HG03354 (cell line): ENCODE measurements at regions not wholly inside any gene's neighbourhood (a gene's known extent, or its start where the extent isn't known, plus 50 kb on each side); places are given as distances from the start of the nearest gene placed in this dataset.
A peak's percentile ranks its signal among the peaks of the same experiment; 100 is the strongest.

Experiments
- ATAC-seq: cut with Tn5 transposase; IDR thresholded peaks from one replicate; pipeline ENCODE4 v1.9.1; 2021; ENCODE audit warnings: mild to moderate bottlenecking; ENCODE audit not compliant: unreplicated experiment, poor library complexity, severe bottlenecking

GRCh38 chr15:70266412-70267121 lies 168.8 kb upstream of the TLE3 start:
- ATAC-seq, result no peak

GRCh38 chr15:70265986-70266385 lies 168.3 kb upstream of the TLE3 start:
- no peak for ATAC-seq

- no peak for ATAC-seq
These were observed 167.8 kb upstream of the TLE3 start for GRCh38 chr15:70265466-70265978.

DNA sequence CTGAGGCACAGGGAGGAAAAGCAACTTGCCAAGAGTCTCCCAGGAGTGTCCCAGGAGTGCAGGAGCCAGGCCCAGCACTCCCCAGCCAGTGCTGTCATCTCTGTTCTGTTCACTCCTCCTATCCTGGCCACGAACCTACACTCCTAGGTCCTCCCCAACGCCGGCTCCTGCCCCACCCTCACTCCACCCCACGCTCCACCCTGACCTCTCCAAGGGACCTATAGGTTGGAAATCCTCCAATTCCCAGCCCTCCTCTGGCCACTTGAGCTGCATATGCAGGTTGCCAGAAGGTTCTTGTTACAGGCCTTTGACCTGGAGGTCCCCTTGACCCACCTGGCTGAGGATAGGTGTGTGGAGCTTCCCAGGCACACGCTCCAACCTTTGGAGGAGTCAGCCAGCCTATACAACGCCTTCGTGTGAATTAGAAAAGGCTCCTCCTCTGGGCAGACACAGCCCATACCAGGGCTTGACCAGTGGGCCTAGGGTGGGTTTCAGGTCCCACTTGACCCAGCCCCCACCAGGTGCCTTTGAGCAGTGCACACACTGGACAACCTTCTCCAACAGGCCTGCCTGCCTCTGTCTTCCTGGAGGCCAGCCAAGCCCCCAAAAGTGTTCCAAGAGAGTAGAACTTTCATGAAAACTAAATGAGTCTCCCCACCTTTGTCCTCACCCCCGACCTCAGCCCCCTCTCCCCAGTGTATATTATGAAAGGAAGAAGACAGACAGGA lies 167.2 kb upstream of the TLE3 start:
- no peak for ATAC-seq

DNA sequence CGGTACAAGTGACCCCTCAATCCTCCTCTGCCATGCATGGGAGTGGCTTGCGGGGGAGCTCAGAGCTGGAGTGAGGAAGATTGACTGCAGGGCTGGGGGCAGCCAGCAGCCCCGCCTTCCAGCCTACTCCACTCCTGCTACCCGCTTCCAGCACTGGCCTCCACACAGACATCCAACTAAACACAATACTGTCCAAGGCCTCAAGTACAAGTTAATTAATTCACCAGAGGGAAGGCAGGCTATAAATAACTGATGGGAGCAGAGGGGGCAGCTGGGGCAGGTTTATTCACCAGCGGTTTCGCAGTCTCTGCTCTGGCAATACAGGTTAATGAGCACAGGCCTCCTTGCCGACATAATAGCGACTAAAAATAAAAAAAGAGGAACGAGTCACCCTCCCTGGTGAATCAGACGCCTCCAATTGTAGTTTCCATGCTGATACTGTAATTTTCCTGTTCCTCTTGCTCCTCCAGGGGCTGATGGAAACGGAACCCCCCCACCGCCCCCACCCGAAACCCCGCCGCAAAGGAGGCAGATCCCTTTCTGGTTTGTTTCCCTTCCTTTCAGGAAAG lies 166.4 kb upstream of the TLE3 start:
- no peak for ATAC-seq

GRCh38 chr15:70262591-70263274 lies 165.0 kb upstream of the TLE3 start:
- ATAC-seq, result no peak

GRCh38 chr15:70262171-70262570 lies 164.5 kb upstream of the TLE3 start:
- ATAC-seq, result no peak

DNA sequence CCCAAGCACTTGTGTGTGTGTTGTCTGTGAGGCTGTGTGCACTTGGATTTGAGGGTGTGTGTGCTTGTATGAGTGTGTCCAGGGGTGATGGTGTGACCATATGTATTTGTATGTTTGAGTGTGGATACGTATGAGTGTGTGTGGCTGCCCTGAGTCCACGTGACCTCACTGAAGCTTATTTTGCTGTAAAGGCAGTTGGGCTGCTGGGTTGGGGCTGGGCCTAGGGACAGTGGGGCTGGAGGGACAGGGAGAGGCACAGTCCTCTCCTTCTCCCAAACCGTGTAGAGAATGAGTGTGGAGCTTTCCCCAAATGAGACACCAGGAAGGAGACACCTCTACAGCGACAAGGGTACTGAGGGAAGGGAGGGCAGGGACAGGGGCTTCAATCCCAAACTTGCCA lies 163.4 kb upstream of the TLE3 start:
- no peak for ATAC-seq

GRCh38 chr15:70260580-70260979 lies 162.9 kb upstream of the TLE3 start:
- ATAC-seq, result no peak

- ATAC-seq, result no peak
These were observed 162.2 kb upstream of the TLE3 start for GRCh38 chr15:70259640-70260508.

DNA sequence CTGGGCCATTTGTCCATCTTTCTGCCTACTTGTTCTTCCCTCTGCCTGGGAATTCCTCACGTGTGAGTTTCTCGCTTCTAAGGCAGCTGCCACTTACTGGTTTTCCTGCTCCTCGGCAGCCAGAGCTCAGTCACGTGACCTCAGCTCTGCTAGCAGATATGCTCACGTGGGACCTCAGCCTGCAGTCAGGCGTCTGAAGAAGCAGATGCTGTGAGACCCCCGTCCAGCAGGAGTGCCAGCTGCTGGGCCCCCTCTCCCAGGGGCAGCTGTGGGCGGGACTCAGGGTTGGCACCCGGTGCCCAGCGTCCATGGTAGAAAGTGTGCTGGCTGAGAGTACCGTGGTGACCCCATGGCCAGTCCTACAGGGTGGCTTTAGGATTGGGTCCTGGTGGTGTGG lies 161.3 kb upstream of the TLE3 start:
- ATAC-seq, result peak; percentile 27

DNA sequence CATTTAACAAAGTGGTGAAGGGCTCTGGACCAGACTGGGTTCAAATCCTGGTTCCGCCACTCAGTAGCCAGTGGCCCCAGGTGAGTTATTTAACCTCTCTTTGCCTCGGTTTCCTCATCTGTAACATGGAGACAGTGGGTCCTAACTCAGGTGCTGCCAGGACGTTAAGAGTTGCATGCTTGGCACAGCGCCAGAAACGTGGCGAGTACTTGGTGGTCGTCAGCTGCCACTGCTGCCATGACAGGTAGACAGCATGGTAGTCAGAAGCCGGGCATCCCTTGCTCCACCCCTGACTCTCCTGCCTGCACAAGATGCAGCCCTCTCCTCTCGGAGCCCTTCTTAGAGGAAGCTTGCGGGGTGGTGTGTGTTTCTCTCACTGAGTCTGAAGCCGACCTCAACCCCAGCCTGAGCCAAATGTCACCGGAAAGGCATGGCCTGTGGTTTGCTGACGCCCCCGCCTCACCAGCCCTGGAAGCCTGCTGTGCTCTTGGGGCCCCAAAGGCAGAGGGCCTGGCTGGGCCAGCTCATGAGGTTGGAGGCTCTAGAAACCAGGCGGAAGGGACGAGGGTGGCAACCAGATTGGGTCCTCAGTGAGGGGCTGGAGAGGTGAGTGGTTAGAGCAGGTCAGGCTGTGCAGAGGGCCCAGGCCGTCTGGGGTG lies 160.8 kb upstream of the TLE3 start:
- ATAC-seq, result peak; percentile 45

- ATAC-seq, result no peak
These were observed 160.0 kb upstream of the TLE3 start for GRCh38 chr15:70257573-70258248.

- ATAC-seq, result no peak
These were observed 159.3 kb upstream of the TLE3 start for GRCh38 chr15:70257047-70257446.

GRCh38 chr15:70254311-70254869 lies 156.7 kb upstream of the TLE3 start:
- ATAC-seq, result no peak

DNA sequence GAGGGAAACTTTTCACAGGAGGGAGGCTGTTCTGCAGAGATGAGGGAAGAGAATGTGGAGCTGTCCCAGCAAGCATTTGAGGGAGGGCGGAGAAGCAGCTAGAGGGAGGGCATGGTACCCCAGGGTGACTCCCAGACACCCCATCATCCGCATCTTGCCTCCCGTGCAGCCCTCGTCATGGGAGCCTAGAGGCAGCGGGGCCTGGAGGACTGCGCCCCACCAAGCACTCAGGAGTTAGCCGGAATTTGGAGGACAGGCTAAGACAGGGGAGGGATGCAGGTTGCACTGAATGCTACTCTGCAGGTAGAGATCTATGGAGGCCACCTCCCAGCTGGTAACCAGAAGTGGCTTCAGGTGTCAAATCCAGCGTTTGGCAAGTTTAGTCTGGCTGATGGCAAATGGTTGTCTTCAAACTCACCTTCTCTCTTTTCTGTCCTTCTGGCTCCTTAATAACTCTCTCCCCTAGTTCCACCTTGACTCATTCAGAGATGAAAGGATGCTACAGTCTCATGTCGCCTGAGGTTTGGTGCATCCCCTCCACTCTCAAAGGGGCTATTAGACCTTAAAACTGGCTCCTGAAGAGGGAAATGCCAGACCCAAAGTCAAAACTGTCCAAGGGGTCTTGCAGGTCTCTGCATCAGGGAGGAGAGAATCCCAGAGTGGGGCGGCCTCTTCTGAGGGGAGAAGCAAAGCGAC lies 155.9 kb upstream of the TLE3 start:
- no peak for ATAC-seq

- no peak for ATAC-seq
These were observed 155.2 kb upstream of the TLE3 start for GRCh38 chr15:70252951-70253320.
